C4-2B (cell line): ENCODE measurements at regions not wholly inside any gene's neighbourhood (a gene's known extent, or its start where the extent isn't known, plus 50 kb on each side); places are given as distances from the start of the nearest gene placed in this dataset.

Experiments used
- H3K27ac ChIP-seq: fragments of 450-650 bp; 2 replicates; pipeline ENCODE4 v1.5.1; 2017
- CTCF ChIP-seq: fragments of 450-650 bp; conservative IDR thresholded peaks from 2 replicates; pipeline ENCODE4 v1.5.1; 2017; ENCODE audit warnings: mild to moderate bottlenecking
- ZFX ChIP-seq: fragments of 450-650 bp; IDR thresholded peaks from 2 replicates; pipeline ENCODE4 v1.6.1; 2017

GRCh38 chr2:88269836-88270235 lies 99.7 kb downstream of the THNSL2 start:
- no peak overlapping the region for H3K27ac ChIP-seq
- no peak for TF ChIP-seq CTCF
- TF ChIP-seq ZFX = no peak

- TF ChIP-seq CTCF = no peak
- TF ChIP-seq ZFX = no peak
- no peak overlapping the region for H3K27ac ChIP-seq
These were observed 95.5 kb downstream of the THNSL2 start for GRCh38 chr2:88265352-88266303.

- no peak overlapping the region for H3K27ac ChIP-seq
- TF ChIP-seq CTCF (no peak), ZFX (no peak)
These were observed 93.7 kb downstream of the THNSL2 start for GRCh38 chr2:88263861-88264260.

- TF ChIP-seq ZFX (no peak), CTCF (no peak)
- H3K27ac ChIP-seq = no peak overlapping the region
These were observed 91.6 kb downstream of the THNSL2 start for GRCh38 chr2:88261725-88262124.

- no peak overlapping the region for H3K27ac ChIP-seq
- no peak for TF ChIP-seq CTCF
- no peak for TF ChIP-seq ZFX
These were observed 88.1 kb downstream of the THNSL2 start for GRCh38 chr2:88258208-88258607.

- no peak overlapping the region for H3K27ac ChIP-seq
- TF ChIP-seq CTCF (no peak), ZFX (no peak)
These were observed 84.4 kb downstream of the THNSL2 start for GRCh38 chr2:88254437-88255091.

GRCh38 chr2:88253997-88254396 lies 83.9 kb downstream of the THNSL2 start:
- TF ChIP-seq ZFX = no peak
- no peak for TF ChIP-seq CTCF

More at GRCh38 chr2:88253997-88254396, 83.9 kb downstream of the THNSL2 start:
- no peak overlapping the region for H3K27ac ChIP-seq
